ENCODE measurements at regions not wholly inside any gene's neighbourhood (a gene's known extent, or its start where the extent isn't known, plus 50 kb on each side); places are given as distances from the start of the nearest gene placed in this dataset.

DNA sequence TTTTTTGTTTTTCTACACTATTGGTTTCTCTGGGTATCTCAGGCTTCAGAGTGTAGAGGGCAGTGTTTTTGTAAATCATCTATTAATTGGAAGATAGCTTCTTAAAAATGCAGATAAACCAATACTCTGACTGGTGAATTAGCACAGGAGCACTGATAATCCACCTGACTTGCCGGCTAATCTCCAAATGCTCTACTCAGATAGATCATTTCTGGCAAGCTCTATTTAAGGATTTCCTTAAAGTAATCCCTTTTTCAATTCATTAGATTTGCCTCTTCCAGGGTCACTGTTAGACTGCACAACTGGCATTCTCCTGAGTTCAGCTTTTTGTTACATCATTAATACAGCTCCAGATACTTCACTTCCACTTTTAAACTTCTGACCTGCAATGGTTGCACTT lies 1390.3 kb upstream of the NUDT12 start:
- no peak for ATAC-seq (ENCODE audit: low read depth)
- no peaks in the 10 kb centered on the region for H3K9me1 ChIP-seq (ENCODE audit: insufficient read depth, low read length)
- no peaks in the 10 kb centered on the region for H3K27me3 ChIP-seq (ENCODE audit: control insufficient read depth, insufficient read depth, low read length)
- H3K27ac ChIP-seq (ENCODE audit: insufficient read depth, low read length) = no peak overlapping the region
- no peak overlapping the region for H3K56ac ChIP-seq (ENCODE audit: extremely low read depth, insufficient read depth, low read length)
- no peak overlapping the region for H3K18ac ChIP-seq (ENCODE audit: low read depth, low read length)
- H3K4ac ChIP-seq (ENCODE audit: low read depth, low read length) = no peak overlapping the region
- no peak overlapping the region for H2BK20ac ChIP-seq (ENCODE audit: low read depth, low read length)
- no TSS peak for BruUV-seq (replicated peaks)
- no peak overlapping the region for H4K5ac ChIP-seq (ENCODE audit: low read depth, low read length)
- no peaks in the 10 kb centered on the region for H3K36me3 ChIP-seq (ENCODE audit: control insufficient read depth, insufficient read depth, low read length)
- H2BK15ac ChIP-seq (ENCODE audit: low read depth, low read length) = no peak overlapping the region
- DNase-seq = no peak
- no peaks in the 10 kb centered on the region for H3K79me1 ChIP-seq (ENCODE audit: low read depth in 1 of 2, low read length in 2 of 2)
- WGBS, 2 experiments (ENCODE audit: extremely low coverage in 2 of 2, insufficient read length in 1 of 2) = no CpG with 5 or more reads among the region's 1 CpG
- TF ChIP-seq RAD21 (IDR thresholded peaks at IDR 0.05; ENCODE audit: low read length) = no peak
- no peak for TF ChIP-seq FOS (IDR thresholded peaks at IDR 0.05; ENCODE audit: low read depth, low read length)
- TF ChIP-seq MAFK (IDR thresholded peaks at IDR 0.05; ENCODE audit: low read depth, low read length) = no peak
- no peak for TF ChIP-seq NFE2L2 (IDR thresholded peaks at IDR 0.05; ENCODE audit: low read depth, low read length)
- no peak for TF ChIP-seq RFX5 (IDR thresholded peaks at IDR 0.05; ENCODE audit: low read depth, low read length)
- TF ChIP-seq MXI1 (IDR thresholded peaks at IDR 0.05; ENCODE audit: borderline replicate concordance, low read depth, low read length) = no peak
- TF ChIP-seq, protein P1, sequence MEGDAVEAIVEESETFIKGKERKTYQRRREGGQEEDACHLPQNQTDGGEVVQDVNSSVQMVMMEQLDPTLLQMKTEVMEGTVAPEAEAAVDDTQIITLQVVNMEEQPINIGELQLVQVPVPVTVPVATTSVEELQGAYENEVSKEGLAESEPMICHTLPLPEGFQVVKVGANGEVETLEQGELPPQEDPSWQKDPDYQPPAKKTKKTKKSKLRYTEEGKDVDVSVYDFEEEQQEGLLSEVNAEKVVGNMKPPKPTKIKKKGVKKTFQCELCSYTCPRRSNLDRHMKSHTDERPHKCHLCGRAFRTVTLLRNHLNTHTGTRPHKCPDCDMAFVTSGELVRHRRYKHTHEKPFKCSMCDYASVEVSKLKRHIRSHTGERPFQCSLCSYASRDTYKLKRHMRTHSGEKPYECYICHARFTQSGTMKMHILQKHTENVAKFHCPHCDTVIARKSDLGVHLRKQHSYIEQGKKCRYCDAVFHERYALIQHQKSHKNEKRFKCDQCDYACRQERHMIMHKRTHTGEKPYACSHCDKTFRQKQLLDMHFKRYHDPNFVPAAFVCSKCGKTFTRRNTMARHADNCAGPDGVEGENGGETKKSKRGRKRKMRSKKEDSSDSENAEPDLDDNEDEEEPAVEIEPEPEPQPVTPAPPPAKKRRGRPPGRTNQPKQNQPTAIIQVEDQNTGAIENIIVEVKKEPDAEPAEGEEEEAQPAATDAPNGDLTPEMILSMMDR (conservative IDR thresholded peaks at IDR 0.05; ENCODE audit: low read depth, low read length) = no peak
- no peak for TF ChIP-seq POLR2A (IDR thresholded peaks at IDR 0.05; ENCODE audit: low read depth, low read length)
- no peak for TF ChIP-seq SMC3 (IDR thresholded peaks at IDR 0.05; ENCODE audit: low read depth, low read length)
- H2AK9ac ChIP-seq (replicated peaks; ENCODE audit: low read depth, low read length, poor library complexity) = no peak overlapping the region
- H3K4me1 ChIP-seq (ENCODE audit: control insufficient read depth, insufficient read depth, low read length) = no peaks in the 10 kb centered on the region
- POLR2A ChIA-PET (ENCODE audit: unreplicated experiment) = no interaction called here
- intact Hi-C loops (cut with micrococcal nuclease) = no loop called here
- H4K20me1 ChIP-seq (ENCODE audit: insufficient read depth, low read length) = no peaks in the 10 kb centered on the region
- H4K91ac ChIP-seq (ENCODE audit: insufficient read depth, low read depth, low read length) = no peak overlapping the region
- in situ Hi-C loops (cut with MboI; ENCODE audit: low sequenced_read_pairs) = no loop called here
- CTCF ChIA-PET = no interaction called here
- no peak overlapping the region for H2BK120ac ChIP-seq (ENCODE audit: low read depth, low read length)
- H2AK5ac ChIP-seq (ENCODE audit: low read depth, low read length) = no peak overlapping the region
- H3K23ac ChIP-seq (ENCODE audit: low read depth, low read length) = no peak overlapping the region
- dilution Hi-C loops (cut with HindIII; ENCODE audit: low sequenced_read_pairs, unreplicated experiment) = no loop called here
- no peak overlapping the region for H3K4me2 ChIP-seq (ENCODE audit: low read depth, low read length)
- H4K8ac ChIP-seq (ENCODE audit: low read depth in 2 of 2, low read length in 2 of 2) = no peak overlapping the region
- H2AFZ ChIP-seq (replicated peaks; ENCODE audit: low read length, poor library complexity) = no peak overlapping the region
- H3K14ac ChIP-seq (replicated peaks; ENCODE audit: low read depth, low read length) = no peak overlapping the region
- no peak overlapping the region for H3K9ac ChIP-seq (ENCODE audit: low read depth, low read length)
- H2BK5ac ChIP-seq (ENCODE audit: low read depth, low read length, poor library complexity, severe bottlenecking) = no peak overlapping the region
- H3K9me3 ChIP-seq (ENCODE audit: control insufficient read depth, insufficient read depth, low read length) = peaks cover 16% of the 10 kb centered on the region
- H3K4me3 ChIP-seq (ENCODE audit: insufficient read depth, low read depth, low read length) = no peak overlapping the region

Measured in IMR-90 (cell line).